NCI-H1092 (cell line): ENCODE measurements at regions not wholly inside any gene's neighbourhood (a gene's known extent, or its start where the extent isn't known, plus 50 kb on each side); places are given as distances from the start of the nearest gene placed in this dataset.
"Not testable (repeated sequence)": the region's sequence is repeated elsewhere in the genome, so short reads cannot be mapped to it uniquely, and the experiment has no call there.

Experiments used
- DNase-seq: peaks from one replicate; lab custom pipeline; 2025; lab: John Stamatoyannopoulos, UW

DNA sequence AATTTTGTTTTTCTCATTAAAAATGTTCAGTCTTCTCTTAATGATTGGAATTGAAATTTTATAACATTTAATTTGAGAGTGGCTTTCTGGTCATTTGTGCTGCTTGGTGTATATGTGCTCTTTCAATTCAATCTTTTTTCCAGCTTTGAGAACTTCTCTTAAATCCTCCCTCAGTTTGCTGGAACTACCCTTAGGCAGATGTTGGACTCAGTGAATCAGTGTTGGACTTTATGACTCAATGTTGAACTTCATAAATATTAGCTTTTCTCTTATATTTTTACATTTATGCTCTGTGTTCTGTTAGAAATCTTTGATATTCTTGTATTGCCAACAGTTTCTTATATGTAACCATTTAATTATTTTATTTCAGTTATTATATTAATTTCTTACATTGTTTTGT is 935.5 kb upstream of the FBXO33 start:
- DNase-seq = no peak

DNA sequence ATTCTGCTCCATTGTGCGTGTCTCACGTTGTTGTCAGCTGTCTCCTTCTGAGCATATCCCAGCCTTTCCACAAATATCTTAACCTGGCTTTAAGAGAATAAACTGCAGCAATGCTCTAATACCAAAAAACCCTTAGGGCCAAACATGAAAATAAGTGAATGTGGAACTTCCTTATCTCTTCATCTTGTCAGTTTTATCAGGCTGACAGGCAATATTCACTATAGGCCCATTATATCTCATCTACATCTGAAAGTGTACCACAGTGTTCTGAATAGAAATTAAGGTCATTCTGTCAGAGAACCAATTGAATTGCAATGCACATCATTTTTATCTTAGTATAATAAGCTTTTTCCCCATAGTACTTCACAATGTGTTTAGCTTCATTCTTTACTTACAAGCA is 933.1 kb upstream of the FBXO33 start:
- DNase-seq = no peak

DNA sequence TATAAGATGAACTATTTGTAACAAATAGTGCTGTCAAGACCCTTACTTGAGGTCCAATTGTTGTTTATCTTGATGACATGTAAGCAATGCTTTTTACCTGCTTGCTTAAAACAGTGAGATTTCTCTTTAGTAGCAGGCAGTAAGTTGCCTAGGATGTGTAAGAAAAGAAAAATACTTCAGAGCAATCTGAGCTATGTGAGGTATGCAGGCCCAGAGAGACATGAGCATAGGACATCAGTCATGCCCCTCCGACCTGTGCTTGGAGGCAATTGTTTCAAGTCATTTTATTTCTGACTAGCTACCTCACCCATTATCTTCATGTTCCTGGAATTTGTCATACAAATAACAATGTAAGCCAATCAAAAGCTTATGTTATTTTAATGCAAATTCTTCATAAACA is 930.6 kb upstream of the FBXO33 start:
- DNase-seq = no peak

DNA sequence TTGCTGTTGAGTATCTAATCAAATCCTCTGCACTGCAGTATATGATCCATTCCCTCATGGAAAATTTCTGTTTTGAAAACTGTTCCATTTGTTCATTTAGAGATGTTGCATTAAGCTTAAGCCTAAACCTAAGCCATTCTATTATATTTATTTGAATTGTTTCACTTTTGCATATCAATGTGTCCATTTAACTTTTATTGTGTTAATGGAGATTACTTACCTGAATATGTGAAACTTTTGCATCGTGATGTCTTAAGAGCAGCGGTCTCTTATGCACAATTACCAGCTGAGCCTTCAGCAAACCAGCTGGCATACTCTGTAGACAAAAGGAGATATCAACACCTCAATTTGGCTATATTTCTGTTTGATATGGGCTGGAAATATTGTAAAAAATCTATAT is 922.5 kb upstream of the FBXO33 start:
- no peak for DNase-seq

DNA sequence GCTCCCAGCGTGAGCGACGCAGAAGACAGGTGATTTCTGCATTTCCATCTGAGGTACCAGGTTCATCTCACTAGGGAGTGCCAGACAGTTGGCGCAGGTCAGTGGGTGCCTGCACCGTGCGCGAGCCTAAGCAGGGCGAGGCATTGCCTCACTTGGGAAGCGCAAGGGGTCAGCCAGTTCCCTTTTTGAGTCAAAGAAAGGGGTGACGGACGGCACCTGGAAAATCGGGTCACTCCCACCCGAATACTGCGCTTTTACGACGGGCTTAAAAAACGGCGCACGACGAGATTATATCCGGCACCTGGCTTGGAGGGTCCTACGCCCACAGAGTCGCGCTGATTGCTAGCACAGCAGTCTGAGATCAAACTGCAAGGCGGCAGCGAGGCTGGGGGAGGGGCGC is 915.9 kb upstream of the FBXO33 start:
- DNase-seq = not testable (repeated sequence)

DNA sequence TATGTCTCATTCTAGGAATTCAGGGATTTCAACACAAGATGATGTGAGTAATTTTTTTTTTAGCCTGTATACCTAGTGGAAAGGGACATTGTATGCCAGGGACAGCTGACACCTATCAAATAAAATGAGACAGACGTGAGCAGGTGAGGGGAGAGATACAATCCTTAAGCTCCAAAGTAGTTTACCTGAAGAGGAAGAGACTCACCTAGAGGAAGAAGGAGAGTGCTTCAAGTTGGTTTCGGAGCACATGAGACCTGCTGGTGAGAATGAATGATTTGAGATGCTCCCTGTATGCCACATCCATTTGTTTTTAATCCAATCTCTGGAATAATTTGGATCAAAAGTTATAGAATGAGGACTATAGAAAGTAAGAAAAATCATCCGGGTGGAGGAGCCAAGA is 915.4 kb upstream of the FBXO33 start:
- no peak for DNase-seq

DNA sequence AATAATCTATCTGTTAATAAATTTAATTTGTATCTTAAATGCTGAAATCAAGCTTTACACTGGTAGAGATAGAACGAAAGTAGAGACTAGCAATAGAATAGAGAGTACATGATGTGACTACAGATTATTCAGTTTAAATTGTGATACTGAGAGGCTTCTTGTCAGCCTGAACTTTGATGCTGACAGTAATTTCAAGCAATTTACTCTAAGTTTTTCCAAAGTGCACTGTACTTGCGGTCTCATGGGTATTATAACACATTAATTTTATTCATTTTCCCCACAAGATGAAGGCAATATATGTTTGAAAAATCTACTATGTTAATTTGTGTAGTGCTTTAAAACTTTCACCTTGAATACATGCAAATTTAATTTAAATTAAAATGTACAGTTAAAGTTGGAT is 914.0 kb upstream of the FBXO33 start:
- no peak for DNase-seq

DNA sequence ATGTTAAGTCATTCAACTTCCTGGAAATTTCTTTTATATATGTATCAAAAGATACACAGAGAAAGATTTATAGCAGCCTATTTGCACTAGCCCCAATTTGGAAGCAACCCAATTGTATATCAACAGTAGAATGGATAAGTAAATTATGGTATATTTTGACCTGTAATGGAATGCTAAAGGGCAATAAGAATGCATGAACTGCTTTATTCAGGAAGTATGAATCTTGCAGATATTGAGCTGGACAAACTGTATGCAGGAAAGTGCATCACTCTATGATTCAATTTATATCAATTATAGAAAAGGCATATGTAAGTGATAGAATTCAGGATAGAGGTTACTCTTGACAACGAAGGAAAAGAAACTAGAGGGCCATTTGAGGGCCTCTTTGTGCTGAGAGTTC is 913.1 kb upstream of the FBXO33 start:
- no peak for DNase-seq

DNA sequence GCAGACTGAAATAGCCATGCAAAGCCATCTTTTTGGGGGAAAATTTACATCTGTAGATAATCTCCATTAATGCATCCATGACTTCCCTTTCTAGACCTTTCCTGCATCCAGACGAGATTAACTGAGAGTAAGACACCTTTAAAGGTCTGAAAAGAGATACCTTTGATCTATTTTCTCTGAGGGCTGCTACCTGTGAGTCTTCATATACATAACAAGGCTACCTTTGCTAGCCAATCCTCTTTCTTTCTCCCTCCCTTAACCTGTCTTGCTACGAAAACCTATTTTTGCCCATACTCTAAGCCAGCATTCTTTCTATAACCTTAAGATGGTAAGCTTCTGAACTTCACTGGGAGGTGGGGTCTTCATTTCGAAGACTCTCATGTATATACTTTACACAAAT is 908.5 kb upstream of the FBXO33 start:
- DNase-seq = no peak

DNA sequence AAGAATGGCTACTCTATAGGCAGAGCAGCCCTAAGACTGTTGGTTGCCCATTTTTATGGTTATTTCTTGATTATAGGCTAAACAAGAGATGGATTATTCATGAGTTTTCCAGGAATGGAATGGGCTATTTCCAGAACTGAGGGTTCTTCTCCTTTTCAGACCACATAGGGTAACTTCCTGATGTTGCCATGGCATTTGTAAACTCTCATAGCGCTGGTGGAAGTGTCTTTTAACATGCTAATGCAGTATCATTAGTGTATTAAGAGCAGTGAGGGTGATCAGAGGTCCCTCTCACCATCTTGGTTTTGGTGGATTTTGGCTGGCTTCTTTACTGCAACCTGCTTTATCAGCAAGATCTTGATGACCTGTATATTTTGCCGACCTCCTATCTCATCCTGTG is 904.6 kb upstream of the FBXO33 start:
- no peak for DNase-seq

DNA sequence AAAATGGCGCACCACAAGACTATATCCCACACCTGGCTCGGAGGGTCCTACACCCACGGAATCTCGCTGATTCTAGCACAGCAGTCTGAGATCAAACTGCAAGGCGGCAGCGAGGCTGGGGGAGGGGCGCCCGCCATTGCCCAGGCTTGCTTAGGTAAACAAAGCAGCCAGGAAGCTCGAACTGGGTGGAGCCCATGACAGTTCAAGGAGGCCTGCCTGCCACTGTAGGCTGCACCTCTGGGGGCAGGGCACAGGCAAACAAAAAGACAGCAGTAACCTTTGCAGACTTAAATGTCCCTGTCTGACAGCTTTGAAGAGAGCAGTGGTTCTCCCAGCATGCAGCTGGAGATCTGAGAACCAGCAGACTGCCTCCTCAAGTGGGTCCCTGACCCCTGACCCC is 894.3 kb upstream of the FBXO33 start:
- not testable (repeated sequence) for DNase-seq

DNA sequence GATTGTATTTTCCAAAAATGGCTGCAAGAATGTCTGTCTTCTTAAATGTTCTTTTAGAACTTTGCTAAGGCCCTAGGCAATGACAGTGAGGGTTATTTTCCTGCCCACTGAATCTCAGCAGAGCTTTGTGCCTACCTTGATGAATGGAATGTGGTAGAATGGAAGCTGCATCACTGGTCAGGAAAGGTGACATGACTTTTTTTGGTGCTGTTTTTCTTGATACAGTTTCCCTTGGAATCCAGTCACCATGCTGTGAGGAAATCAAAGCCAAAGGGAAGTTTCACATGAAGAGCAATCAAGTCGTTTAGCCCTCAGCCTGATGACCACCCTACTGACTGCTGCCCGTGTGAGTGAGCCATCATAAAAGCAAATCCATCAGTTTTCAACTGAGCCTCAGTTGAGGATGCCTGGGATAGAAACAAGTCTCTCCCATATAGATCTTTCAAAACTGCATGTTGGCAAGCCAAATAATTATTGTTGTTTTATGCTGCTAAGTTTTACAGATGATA is 886.0 kb upstream of the FBXO33 start:
- no peak for DNase-seq

DNA sequence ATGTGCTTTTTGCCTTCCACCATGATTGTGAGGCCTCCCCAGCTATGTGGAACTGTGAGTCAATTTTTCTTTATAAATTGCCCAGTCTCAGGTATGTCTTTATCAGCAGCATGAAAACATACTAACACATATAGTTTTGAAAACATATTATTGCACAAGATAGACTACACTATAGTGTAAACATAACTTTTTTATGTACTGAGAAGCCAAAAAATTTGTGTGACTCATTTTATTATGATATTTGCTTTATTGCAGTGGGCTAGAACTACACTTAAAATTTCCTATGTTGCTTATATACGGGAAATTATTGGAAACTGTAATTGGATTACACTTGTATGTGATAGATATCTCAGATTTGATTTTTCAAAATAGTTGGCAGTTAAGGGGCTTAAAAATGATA is 885.5 kb upstream of the FBXO33 start:
- DNase-seq = no peak

DNA sequence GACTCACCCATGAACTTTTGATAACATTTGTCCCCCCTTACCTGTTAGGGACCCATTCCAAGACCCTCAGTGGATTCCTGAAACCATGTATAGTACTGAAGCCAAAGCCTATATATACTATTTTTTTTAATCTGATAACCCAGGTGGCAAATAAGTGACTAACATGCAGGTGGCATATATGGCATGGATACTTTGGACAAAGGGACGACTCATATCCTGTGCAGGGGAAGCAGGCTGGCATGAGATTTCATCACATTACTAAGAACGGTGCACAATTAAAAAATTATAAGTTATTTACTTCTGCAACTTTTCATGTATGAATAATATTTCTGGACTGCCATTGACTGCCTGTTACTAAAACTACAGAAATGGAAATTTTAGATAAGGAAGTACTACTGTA is 880.1 kb upstream of the FBXO33 start:
- DNase-seq = no peak

DNA sequence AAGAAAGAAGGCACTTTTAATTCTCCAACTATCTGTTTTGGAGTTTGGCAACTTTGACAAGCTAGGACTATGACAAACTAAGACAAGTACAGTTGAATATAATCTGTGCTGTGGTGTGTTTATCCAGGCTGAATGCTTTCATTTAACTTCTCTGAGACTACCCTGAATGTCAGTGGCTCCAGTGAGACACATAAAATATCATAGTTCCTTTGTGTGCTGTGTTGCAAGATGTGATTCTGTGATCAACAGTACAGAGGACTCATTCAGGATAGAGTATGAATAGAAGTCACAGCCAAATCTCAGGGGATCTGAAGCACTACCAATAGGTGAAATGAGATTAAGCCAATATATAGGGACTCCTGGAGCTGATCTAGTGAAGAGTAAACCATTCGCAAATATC is 876.9 kb upstream of the FBXO33 start:
- no peak for DNase-seq

DNA sequence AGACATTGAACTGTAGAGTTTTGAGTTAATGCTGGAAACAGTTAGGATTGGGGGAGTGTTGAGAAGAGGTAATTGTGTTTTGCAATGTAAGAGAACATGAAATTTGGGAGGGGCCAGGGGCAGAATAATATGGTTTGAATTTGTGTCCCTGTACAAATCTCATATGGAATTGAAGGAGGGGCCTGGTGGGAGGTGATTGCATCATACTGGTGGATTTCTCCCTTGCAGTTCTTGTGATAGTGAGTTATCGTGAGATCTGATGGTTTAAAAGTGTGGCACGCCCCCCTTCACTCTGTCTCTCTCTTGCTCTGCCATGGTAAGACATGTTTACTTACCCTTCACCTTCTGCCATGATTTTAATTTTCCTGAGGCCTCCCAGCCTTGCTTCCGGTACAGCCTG is 876.0 kb upstream of the FBXO33 start:
- DNase-seq = no peak

DNA sequence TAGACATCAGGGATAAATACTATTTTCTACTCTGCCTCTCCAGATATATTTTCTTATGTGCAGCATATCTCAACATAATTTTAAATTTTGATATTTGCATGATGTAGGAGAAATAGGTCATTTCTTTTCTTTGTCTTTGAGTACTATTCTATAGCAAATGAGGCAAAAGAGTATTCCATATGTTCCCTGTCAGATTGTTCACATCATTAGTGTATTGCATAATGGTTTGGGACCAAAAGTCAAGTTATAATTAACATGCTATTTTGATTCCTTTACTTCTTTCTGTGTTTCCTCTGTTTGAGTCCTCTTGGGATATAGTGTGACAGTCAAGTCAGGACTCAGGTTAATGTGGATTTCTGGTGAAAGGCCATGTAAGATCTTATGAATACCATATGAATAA is 864.6 kb upstream of the FBXO33 start:
- DNase-seq = no peak

DNA sequence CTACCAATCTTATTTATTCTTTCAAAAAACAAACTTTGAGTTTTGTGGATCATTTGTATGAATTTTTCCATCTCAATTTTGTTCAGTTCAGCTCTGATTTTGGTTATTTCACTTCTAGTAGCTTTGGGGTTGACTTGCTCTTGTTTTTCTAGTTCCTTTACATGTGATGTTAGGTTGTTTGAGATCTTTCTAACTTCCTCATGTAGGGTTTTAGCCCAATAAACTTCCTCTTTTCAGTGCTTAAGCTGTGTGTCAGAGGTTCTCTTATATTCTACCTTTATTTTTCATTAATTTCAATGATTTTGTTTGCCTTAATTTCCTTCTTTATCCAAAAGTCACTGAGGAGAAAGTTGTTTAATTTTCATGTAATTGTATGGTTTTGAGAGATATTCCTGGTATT is 860.4 kb upstream of the FBXO33 start:
- DNase-seq = no peak

DNA sequence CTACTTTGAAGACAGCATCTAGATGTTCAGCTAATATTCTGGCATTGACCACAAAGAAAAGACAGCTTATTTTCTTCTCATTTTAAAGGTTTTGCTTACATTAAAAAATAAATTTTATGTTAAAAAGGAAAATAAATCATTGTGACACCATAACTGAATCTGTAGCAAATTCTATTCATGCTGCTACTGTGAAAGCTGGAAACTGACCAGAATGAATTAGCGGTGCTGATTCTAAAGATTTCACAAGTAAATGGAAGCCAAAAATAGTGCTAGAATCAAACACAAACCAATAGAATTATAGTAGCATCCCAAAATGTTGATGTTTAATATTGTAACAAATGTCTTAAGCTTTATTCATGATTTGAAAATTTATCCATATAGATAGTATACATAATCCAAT is 850.0 kb upstream of the FBXO33 start:
- DNase-seq = no peak

DNA sequence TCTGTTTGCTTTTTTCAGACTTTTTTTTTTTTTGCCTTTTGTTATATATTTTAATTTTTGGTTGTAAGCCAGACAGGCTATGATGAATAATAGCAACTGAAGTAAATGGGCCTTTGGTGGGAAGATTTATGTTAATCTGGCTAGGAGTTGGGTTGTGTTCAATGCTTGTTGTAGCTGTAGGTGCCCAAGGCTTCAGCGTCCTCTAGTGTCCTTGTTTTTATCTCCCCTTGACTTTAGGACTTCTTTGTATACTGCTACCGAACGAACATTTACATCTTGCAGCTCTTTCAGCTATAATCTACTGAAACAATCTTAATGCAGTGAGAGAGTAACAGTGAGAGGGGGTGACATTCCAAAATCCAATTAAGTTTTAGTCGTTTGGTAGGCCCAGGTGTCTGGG is 848.4 kb upstream of the FBXO33 start:
- DNase-seq = no peak

DNA sequence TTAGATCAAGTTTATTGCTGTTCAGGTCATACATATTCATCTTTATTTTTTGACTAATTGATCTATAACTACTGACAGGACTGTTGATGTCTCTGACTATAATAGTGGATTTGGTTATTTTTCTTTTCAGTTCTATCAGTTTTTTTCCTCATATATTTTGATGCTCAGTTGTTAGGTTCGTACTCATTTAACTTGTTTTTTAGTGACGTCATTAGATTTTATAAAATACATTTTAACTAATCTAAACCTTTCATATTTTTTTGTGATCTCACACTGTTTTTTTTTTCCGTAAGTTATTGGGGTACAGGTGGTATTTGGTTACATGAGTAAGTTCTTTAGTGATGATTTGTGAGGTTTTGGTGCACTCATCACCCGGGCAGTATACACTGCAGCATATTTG is 841.2 kb upstream of the FBXO33 start:
- DNase-seq = no peak

DNA sequence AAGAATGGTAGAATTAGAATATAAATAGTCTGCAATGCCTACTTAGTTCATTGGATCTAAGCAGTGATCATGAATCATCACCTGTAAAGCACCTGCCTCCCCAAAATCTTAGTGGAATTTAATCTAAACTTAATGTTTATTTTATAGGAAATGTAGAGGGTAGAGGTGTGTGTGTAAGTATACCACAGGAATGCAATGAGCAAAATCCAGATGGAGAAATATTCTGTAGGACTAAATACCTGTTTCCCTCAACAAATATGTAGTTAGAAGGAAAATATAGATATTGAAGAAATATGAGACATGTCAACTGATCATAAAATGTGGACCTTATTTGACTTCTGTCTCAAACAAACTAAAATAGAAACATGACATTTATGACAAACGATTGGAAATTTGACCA is 839.2 kb upstream of the FBXO33 start:
- no peak for DNase-seq

DNA sequence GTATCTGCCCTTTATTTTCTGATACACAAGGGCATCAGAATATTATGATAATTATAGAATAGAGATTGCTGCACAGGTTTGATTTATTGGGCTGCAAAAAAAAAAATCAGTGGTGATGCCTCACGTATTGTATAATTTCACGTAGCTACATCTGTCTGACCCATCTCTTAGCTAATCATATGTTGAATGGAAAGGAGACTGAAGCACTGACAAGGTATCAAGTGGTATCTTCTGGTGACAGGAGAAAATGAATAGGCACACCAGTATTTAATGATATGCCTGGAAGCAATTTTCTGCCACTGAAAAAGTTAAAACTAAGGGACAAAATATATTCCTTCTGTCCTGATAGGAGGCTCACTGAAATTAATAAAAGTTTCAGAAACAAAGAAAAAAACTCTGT is 837.2 kb upstream of the FBXO33 start:
- no peak for DNase-seq

DNA sequence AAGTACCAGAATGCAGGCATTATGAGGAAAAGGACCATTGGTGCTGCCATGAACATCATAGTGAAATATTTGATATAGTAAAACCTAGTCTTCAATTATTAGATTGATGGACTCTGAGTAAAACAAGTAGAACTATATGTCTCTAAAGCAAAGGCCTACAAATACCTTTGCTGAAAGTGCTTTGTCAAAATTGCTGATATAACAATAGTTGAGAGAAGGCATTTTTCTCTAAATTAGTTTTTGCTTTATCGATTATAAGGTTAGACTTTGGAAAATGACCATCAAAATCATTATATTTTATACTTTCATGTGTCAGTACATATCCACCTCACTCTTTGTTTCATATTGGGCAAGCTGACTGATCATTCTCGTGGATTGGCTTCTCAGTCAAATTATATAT is 836.0 kb upstream of the FBXO33 start:
- DNase-seq = no peak

DNA sequence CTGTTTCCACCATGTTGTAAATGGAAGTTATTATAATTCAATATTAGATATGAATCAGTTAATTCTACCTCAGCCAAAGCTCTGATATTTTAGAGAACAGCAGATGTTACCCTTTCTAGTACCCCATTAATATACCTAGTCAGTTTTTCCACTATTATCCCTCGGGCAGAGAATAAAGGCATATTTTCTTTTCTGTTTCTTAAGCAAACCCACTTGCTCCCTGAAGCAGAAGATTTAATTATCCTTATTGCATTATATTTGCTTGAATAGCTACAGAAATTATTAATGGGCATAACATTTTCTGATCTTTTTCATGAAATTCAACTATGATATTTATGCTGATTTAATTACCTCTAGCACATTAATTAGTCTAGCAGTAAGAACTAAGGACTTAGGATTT is 832.9 kb upstream of the FBXO33 start:
- DNase-seq = no peak
